ENCODE measurements at regions not wholly inside any gene's neighbourhood (a gene's known extent, or its start where the extent isn't known, plus 50 kb on each side); places are given as distances from the start of the nearest gene placed in this dataset.

DNA sequence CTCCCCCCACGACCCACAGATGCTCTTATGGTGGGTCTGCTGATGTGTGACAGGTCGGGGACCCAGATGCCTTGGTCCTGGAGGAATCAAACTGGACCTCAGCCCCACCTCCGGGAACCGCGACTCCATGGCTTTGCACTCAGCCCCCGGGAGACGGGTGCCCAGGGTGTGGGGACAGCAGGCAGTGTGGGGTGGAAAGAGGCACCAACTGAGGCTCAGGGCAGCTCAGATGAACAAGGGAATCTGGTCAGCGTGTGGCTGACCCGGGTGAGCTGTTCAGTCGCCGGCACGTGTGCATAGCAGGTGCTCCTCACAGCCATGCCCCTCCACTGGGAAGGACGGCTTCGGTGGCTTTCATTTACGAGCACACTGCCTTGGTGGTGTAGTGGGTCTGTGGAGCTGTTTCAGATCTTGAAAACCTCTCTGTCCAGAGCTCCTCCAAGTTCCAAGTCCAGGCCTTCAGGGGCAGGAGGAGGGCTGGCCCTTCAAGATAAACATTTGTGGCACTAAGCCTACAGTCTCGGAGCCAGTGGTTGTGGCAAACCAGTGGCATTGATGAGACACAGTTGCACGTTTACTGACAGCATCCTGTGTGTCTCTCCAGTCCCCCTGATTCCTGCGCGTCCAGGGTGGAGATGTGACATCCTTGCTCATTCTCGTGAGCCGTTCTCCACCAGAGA is 471.2 kb upstream of the HS6ST1 start:
- no peaks in the 10 kb centered on the region for H3K9me1 ChIP-seq (replicated peaks; ENCODE audit: control insufficient read depth, extremely low read depth, insufficient read depth, low read length)
- POLR2A ChIA-PET, result no interaction called here
- no peak overlapping the region for H3K4me2 ChIP-seq (ENCODE audit: insufficient read depth, low read length)
- H3K36me3 ChIP-seq (ENCODE audit: control insufficient read depth in 2 of 2, extremely low read depth in 1 of 2, insufficient read depth in 2 of 2, low read length in 2 of 2), result no peaks in the 10 kb centered on the region
- no peaks in the 10 kb centered on the region for H4K20me1 ChIP-seq (replicated peaks; ENCODE audit: control insufficient read depth, extremely low read depth, insufficient read depth, low read length)
- no peak overlapping the region for H3K27ac ChIP-seq (ENCODE audit: insufficient read depth, low read depth, low read length)
- H3K79me2 ChIP-seq (ENCODE audit: control insufficient read depth, insufficient read depth, low read length), result no peaks in the 10 kb centered on the region
- DNase-seq (ENCODE audit: low read depth, low spot score) (no peak), FAIRE-seq (no peak)
- intact Hi-C loops (cut with micrococcal nuclease) (no loop called here), dilution Hi-C loops (cut with MboI; ENCODE audit: extremely low pct_ligation_motif_present, low sequenced_read_pairs) (no loop called here)
- H2AFZ ChIP-seq (ENCODE audit: low read depth, low read length), result no peak overlapping the region
- BruUV-seq (replicated peaks), result no TSS peak
- H3K9ac ChIP-seq (replicated peaks; ENCODE audit: extremely low read depth, insufficient read depth, low read length), result no peak overlapping the region
- H3K27me3 ChIP-seq (ENCODE audit: control insufficient read depth in 2 of 2, insufficient read depth in 2 of 2, low read length in 2 of 2), result no peaks in the 10 kb centered on the region
- no peaks in the 10 kb centered on the region for H3K9me3 ChIP-seq (replicated peaks; ENCODE audit: control insufficient read depth, insufficient read depth, low read length)
- TF ChIP-seq EZH2 (IDR thresholded peaks at IDR 0.05; ENCODE audit: borderline replicate concordance, low read depth, low read length, severe bottlenecking) (no peak), POLR2A (IDR thresholded peaks at IDR 0.05; ENCODE audit: low read depth, low read length) (no peak), JUN (IDR thresholded peaks at IDR 0.05; ENCODE audit: borderline replicate concordance, insufficient read depth, insufficient read length, low read depth) (no peak), FOS (IDR thresholded peaks at IDR 0.05; ENCODE audit: borderline replicate concordance, insufficient read depth, low read length) (no peak), CTCF (IDR thresholded peaks at IDR 0.05; ENCODE audit: extremely low read depth in 1 of 2, insufficient read depth in 1 of 2, low read depth in 1 of 2, low read length in 2 of 2) (no peak), POLR2AphosphoS5 (IDR thresholded peaks at IDR 0.05; ENCODE audit: insufficient read depth, low read depth, low read length) (no peak), MAX (IDR thresholded peaks at IDR 0.05; ENCODE audit: insufficient read depth, insufficient read length) (no peak)
- CTCF ChIA-PET, result no interaction called here
- no peaks in the 10 kb centered on the region for H3K4me1 ChIP-seq (ENCODE audit: control insufficient read depth, extremely low read depth, insufficient read depth, low read length)
- H3K4me3 ChIP-seq (replicated peaks in 1 of 3; ENCODE audit: insufficient read depth in 1 of 3, low read depth in 1 of 3, low read length in 3 of 3), result no peak overlapping the region
